ENCODE measurements at regions not wholly inside any gene's neighbourhood (a gene's known extent, or its start where the extent isn't known, plus 50 kb on each side); places are given as distances from the start of the nearest gene placed in this dataset.

GRCh38 chr12:20199780-20200179 lies 168.6 kb upstream of the PDE3A start:
- no peak for TF ChIP-seq CTCF (IDR thresholded peaks at IDR 0.05; ENCODE audit: low read depth, low read length)
- TF ChIP-seq EZH2phosphoT487 (IDR thresholded peaks at IDR 0.05; ENCODE audit: low read depth), result no peak

Measured in OCI-LY3 (cell line).